Panc1 (cell line): ENCODE measurements at regions not wholly inside any gene's neighbourhood (a gene's known extent, or its start where the extent isn't known, plus 50 kb on each side); places are given as distances from the start of the nearest gene placed in this dataset.

ENCODE experiments used
- ATAC-seq: fragments of 200-7000 bp; cut with Tn5 transposase; 2 replicates; pipeline ENCODE4 v1.9.1; 2020; ENCODE audit warnings: mild to moderate bottlenecking, moderate library complexity
- BruUV-seq: library from RNA; stranded (reverse); fragments of 400-500 nt; replicated peaks from 2 replicates; lab custom pipeline; 2021; lab: Mats Ljungman, UMichigan
- CTCF ChIA-PET: fragments of 300-600 bp; sonication (Branson Sonifier 250); formaldehyde crosslinking; loops from one replicate; lab custom pipeline; 2022; ENCODE audit warnings: antibody characterized with exemption; lab: Charles Lee
- POLR2A ChIA-PET: fragments of 300-600 bp; sonication (Branson Sonifier 250); formaldehyde crosslinking; loops from one replicate; lab custom pipeline; 2022; ENCODE audit warnings: antibody characterized with exemption; lab: Charles Lee
- DNase-seq: peaks from one replicate; pipeline ENCODE4 v3.0.0-alpha.2; 2010; ENCODE audit warnings: low read depth, low spot score
- H3K27ac ChIP-seq: 2 replicates; pipeline ENCODE4 v1.5.1; 2011; ENCODE audit warnings: mild to moderate bottlenecking, low read length, inconsistent platforms
- H3K27me3 ChIP-seq: fragments of 200-500 bp; sonication (Bioruptor generic); 2 replicates; pipeline ENCODE4 v1.6.0; 2014; ENCODE audit warnings: low read length, inconsistent platforms; ENCODE audit not compliant: control insufficient read depth, insufficient read depth
- H3K36me3 ChIP-seq: fragments of 200-500 bp; sonication (Bioruptor generic); 2 replicates; pipeline ENCODE4 v1.5.1; 2014; ENCODE audit warnings: inconsistent platforms, mild to moderate bottlenecking, low read length, moderate library complexity; ENCODE audit not compliant: control insufficient read depth, insufficient read depth
- H3K4me1 ChIP-seq: 2 replicates; pipeline ENCODE4 v1.5.1; 2011; ENCODE audit warnings: inconsistent platforms, mild to moderate bottlenecking, low read length, moderate library complexity; ENCODE audit not compliant: control insufficient read depth, insufficient read depth
- H3K4me3 ChIP-seq, 2 experiments: 2 replicates each; pipeline ENCODE4 v1.5.1; 2011 to 2012; ENCODE audit warnings: low read depth in 2 of 2, low read length in 2 of 2, mild to moderate bottlenecking in 2 of 2, inconsistent platforms in 1 of 2, moderate library complexity in 1 of 2
- H3K9me3 ChIP-seq: fragments of 200-500 bp; sonication (Bioruptor generic); 2 replicates; pipeline ENCODE4 v1.5.1; 2014; ENCODE audit warnings: low read depth, mild to moderate bottlenecking, inconsistent platforms, low read length, moderate library complexity; ENCODE audit not compliant: control insufficient read depth, insufficient read depth
- CTCF ChIP-seq: fragments of 450-650 bp; IDR thresholded peaks from 2 replicates; pipeline ENCODE4 v1.5.1; 2017; ENCODE audit warnings: mild to moderate bottlenecking
- POLR2AphosphoS5 ChIP-seq: IDR thresholded peaks from 2 replicates; pipeline ENCODE4 v1.6.1; 2012; ENCODE audit warnings: mild to moderate bottlenecking, low read depth, low read length, moderate library complexity
- REST ChIP-seq, 2 experiments: IDR thresholded peaks; 2 replicates each; pipeline ENCODE4 v1.6.1; 2011 to 2012; ENCODE audit warnings: low read depth in 2 of 2, control low read depth in 1 of 2, low read length in 1 of 2, mild to moderate bottlenecking in 1 of 2, moderate library complexity in 1 of 2; ENCODE audit not compliant: insufficient read depth in 1 of 2
- SIN3A ChIP-seq: IDR thresholded peaks from 2 replicates; pipeline ENCODE4 v1.6.1; 2012; ENCODE audit warnings: low read depth, mild to moderate bottlenecking, low read length, moderate library complexity, borderline replicate concordance; ENCODE audit not compliant: insufficient read depth
- TCF7L2 ChIP-seq: IDR thresholded peaks from 2 replicates; pipeline ENCODE4 v1.6.1; 2011; ENCODE audit warnings: mild to moderate bottlenecking, low read depth, low read length, inconsistent platforms
- in situ Hi-C: cut with HindIII; loops from 2 replicates; pipeline ENCODE4 v1.10.0; 2016; ENCODE audit warnings: low sequenced_read_pairs, low pct_unique_long_range_greater_than_20kb
- intact Hi-C: fragments of 100-400 bp; cut with micrococcal nuclease; formaldehyde crosslinking; loops from one replicate; pipeline ENCODE4 v1.10.0; 2022; ENCODE audit not compliant: unreplicated experiment

GRCh38 chr6:141307309-141307998 lies 825.3 kb upstream of the GJE1 start:
- CTCF ChIA-PET = no interaction called here
- POLR2A ChIA-PET = no interaction called here
- Histone ChIP-seq H3K4me3 (no peak overlapping the region), H3K27me3 (no peaks in the 10 kb centered on the region), H3K36me3 (no peaks in the 10 kb centered on the region; the same call in 1 of the 2 replicates), H3K4me1 (no peaks in the 10 kb centered on the region), H3K27ac (no peak overlapping the region), H3K9me3 (no peaks in the 10 kb centered on the region; the same call in 1 of the 2 replicates)
- no peak for DNase-seq
- intact Hi-C loops (no loop called here), in situ Hi-C loops (no loop called here)
- BruUV-seq = no TSS peak
- TF ChIP-seq SIN3A = no peak
- TF ChIP-seq CTCF = no peak
- no peak for TF ChIP-seq REST (IDR thresholded peaks at IDR 0.05; ENCODE audit: insufficient read depth in 1 of 2, low read depth in 2 of 2, low read length in 1 of 2)
- no peak for TF ChIP-seq POLR2AphosphoS5
- TF ChIP-seq TCF7L2 = no peak
- ATAC-seq = no peak

- POLR2A ChIA-PET = no interaction called here
- Histone ChIP-seq H3K4me1 (no peaks in the 10 kb centered on the region), H3K4me3 (no peak overlapping the region), H3K9me3 (no peaks in the 10 kb centered on the region; the same call in 1 of the 2 replicates), H3K36me3 (no peaks in the 10 kb centered on the region; the same call in 1 of the 2 replicates), H3K27me3 (no peaks in the 10 kb centered on the region), H3K27ac (no peak overlapping the region)
- intact Hi-C loops = no loop called here
- DNase-seq (no peak), ATAC-seq (no peak)
- BruUV-seq = no TSS peak
- in situ Hi-C loops = no loop called here
- CTCF ChIA-PET = no interaction called here
- TF ChIP-seq REST (IDR thresholded peaks at IDR 0.05; ENCODE audit: insufficient read depth in 1 of 2, low read depth in 2 of 2, low read length in 1 of 2) (no peak), CTCF (no peak), POLR2AphosphoS5 (no peak), SIN3A (no peak), TCF7L2 (no peak)
Measured at GRCh38 chr6:141303907-141304306, 828.8 kb upstream of the GJE1 start.
